A549 (cell line): ENCODE measurements at regions not wholly inside any gene's neighbourhood (a gene's known extent, or its start where the extent isn't known, plus 50 kb on each side); places are given as distances from the start of the nearest gene placed in this dataset.

Experiments used
- NPAS2 ChIP-seq: fragments of 250-450 bp; sonication (Bioruptor Pico); IDR thresholded peaks from 2 replicates; pipeline ENCODE4 v1.8.0; 2022; ENCODE audit warnings: mild to moderate bottlenecking, moderate library complexity, borderline replicate concordance
- POLR2A ChIP-seq: IDR thresholded peaks from 2 replicates; pipeline ENCODE4 v1.6.1; 2012; ENCODE audit warnings: mild to moderate bottlenecking, low read length
- SMC3 ChIP-seq: fragments of >200 bp; sonication (Bioruptor Twin); formaldehyde crosslinking; IDR thresholded peaks from 3 replicates; pipeline ENCODE4 v1.6.1; 2018; ENCODE audit warnings: inconsistent platforms
- TF ChIP-seq, protein P1 (sequence below): fragments of >200 bp; sonication (Bioruptor Twin); formaldehyde crosslinking; IDR thresholded peaks from 3 replicates; pipeline ENCODE4 v1.5.1; 2016
- TF ChIP-seq, protein P2 (sequence below): fragments of 200-600 bp; sonication (generic); IDR thresholded peaks from 2 replicates; pipeline ENCODE4 v1.6.1; 2016; ENCODE audit warnings: antibody characterized with exemption, mild to moderate bottlenecking, moderate library complexity

DNA sequence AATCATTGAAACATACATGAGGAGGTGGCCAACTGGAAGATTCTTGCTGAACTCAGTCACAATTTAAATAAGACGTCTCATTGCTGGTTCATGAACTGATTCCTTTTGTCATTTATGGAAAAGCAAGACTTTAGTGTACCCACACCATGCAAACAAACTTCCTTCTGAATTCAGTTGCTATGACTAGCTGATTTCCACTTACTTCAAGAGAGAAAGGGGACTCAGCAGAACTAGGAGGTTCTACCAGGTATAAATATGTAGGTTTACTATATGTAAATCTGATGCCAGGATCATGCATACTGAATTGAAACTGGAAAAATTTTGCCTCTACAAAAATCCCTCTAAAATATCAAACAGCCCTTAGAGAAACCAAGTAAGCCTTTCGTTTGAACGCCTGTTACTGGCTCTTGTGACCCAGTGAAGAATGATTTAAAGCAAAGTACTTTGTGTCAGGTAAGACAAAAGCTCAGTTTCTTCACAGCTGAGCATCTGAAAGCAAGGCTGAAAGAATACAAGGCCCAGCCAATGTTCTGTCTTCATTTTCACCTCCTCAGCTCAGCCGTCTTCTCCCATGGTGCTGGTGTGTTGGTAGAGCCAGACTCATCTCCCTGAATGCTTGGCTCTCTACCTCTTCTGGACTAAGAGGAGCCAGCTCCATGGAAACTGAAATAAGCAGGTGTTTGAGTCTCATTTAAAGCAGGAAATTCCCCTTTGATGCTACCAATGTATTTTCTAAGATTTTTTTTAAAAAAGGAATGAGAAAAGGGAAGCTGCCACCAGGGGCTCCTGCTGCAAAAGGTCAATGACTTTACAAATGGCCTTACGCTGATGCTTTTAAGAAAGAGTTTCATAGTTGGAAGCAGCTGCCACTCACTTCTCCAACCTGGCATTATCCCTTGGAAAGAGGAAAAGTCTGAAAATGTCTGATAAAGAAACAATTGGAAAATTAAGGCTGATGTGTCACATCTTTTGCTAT is 301.6 kb downstream of the EFHB start:
- TF ChIP-seq POLR2A (no peak), NPAS2 (no peak), SMC3 (no peak)
- TF ChIP-seq, protein P1, sequence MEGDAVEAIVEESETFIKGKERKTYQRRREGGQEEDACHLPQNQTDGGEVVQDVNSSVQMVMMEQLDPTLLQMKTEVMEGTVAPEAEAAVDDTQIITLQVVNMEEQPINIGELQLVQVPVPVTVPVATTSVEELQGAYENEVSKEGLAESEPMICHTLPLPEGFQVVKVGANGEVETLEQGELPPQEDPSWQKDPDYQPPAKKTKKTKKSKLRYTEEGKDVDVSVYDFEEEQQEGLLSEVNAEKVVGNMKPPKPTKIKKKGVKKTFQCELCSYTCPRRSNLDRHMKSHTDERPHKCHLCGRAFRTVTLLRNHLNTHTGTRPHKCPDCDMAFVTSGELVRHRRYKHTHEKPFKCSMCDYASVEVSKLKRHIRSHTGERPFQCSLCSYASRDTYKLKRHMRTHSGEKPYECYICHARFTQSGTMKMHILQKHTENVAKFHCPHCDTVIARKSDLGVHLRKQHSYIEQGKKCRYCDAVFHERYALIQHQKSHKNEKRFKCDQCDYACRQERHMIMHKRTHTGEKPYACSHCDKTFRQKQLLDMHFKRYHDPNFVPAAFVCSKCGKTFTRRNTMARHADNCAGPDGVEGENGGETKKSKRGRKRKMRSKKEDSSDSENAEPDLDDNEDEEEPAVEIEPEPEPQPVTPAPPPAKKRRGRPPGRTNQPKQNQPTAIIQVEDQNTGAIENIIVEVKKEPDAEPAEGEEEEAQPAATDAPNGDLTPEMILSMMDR: no peak
- TF ChIP-seq, protein P2, sequence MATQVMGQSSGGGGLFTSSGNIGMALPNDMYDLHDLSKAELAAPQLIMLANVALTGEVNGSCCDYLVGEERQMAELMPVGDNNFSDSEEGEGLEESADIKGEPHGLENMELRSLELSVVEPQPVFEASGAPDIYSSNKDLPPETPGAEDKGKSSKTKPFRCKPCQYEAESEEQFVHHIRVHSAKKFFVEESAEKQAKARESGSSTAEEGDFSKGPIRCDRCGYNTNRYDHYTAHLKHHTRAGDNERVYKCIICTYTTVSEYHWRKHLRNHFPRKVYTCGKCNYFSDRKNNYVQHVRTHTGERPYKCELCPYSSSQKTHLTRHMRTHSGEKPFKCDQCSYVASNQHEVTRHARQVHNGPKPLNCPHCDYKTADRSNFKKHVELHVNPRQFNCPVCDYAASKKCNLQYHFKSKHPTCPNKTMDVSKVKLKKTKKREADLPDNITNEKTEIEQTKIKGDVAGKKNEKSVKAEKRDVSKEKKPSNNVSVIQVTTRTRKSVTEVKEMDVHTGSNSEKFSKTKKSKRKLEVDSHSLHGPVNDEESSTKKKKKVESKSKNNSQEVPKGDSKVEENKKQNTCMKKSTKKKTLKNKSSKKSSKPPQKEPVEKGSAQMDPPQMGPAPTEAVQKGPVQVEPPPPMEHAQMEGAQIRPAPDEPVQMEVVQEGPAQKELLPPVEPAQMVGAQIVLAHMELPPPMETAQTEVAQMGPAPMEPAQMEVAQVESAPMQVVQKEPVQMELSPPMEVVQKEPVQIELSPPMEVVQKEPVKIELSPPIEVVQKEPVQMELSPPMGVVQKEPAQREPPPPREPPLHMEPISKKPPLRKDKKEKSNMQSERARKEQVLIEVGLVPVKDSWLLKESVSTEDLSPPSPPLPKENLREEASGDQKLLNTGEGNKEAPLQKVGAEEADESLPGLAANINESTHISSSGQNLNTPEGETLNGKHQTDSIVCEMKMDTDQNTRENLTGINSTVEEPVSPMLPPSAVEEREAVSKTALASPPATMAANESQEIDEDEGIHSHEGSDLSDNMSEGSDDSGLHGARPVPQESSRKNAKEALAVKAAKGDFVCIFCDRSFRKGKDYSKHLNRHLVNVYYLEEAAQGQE: no peak
